Right cardiac atrium (tissue), 5 donors: ENCODE measurements at regions not wholly inside any gene's neighbourhood (a gene's known extent, or its start where the extent isn't known, plus 50 kb on each side); places are given as distances from the start of the nearest gene placed in this dataset.

Source experiments
- ATAC-seq, 2 donors: fragments of 200-7000 bp; cut with Tn5 transposase; one replicate each; pipeline versions ENCODE4 v1.8.0 to v1.9.1; 2020; ENCODE audit warnings: moderate library complexity in 2 of 2, mild to moderate bottlenecking in 1 of 2
- DNase-seq, 3 donors: peaks; one replicate each; pipeline ENCODE4 v3.0.0-alpha.2; 2020
- H3K27ac ChIP-seq: one replicate; pipeline ENCODE4 v1.5.1; 2013; ENCODE audit warnings: mild to moderate bottlenecking, low read length, control low read depth, moderate library complexity
- H3K27me3 ChIP-seq: one replicate; pipeline ENCODE4 v1.6.1; 2013; ENCODE audit not compliant: control insufficient read depth, insufficient read depth
- H3K4me1 ChIP-seq: one replicate; pipeline ENCODE4 v1.6.1; 2013; ENCODE audit warnings: low read length; ENCODE audit not compliant: control insufficient read depth, insufficient read depth
- H3K4me3 ChIP-seq: one replicate; pipeline ENCODE4 v1.5.1; 2013; ENCODE audit warnings: low read length, control low read depth
- H3K9me3 ChIP-seq: one replicate; pipeline ENCODE4 v1.6.1; 2013; ENCODE audit warnings: low read length; ENCODE audit not compliant: control insufficient read depth
- WGBS: extraction: QIAGEN DNeasy Blood & Tissue Kit; methylation state at CpG from one replicate; pipeline ENCODE4 v1.1.7; 2013; 5-methylcytosine and 5-hydroxymethylcytosine counted together
- intact Hi-C, 4 donors: fragments of 100-400 bp; cut with DNase I; formaldehyde crosslinking; loops; one replicate each; pipeline versions ENCODE4 v1.11.0 to v1.14.0; 2022 to 2023
- donor health status: healthy with polysubstance abuse.
- donor health status: DM: no; HTN: yes; CAD: no.
- donor health status: DM: no; HTN: no; CAD: no.
- donor health status: DM: no; HTN: yes; CAD: no; lungs with severe emphysema.
- donor health status: DM: yes; HTN: yes; CAD: no.

DNA sequence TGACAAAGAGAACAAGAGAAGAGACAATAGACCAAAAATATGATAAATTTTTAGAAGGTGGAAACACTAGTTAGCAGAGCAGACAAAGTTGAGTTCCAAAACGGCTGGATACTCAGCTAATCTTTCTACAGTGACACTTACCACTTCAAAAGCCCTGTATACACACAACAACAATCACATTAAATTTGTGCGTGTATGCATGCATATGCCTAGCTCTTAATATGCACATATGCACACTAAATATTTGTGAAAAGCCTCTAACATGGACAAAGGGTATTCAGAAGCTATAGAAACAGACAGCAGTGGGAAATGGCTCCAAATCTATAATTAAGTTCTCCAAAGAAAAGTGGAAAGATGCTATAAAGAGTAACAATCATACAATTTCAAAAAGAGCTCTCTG lies 476.4 kb downstream of the HTR7 start:
- Histone ChIP-seq H3K4me1 (no peaks in the 10 kb centered on the region), H3K4me3 (no peak overlapping the region), H3K9me3 (no peaks in the 10 kb centered on the region), H3K27me3 (no peaks in the 10 kb centered on the region), H3K27ac (no peak overlapping the region)
- DNase-seq (no peak), ATAC-seq (no peak)
- intact Hi-C loops = no loop called here
- 57% methylated on average over 2 of the region's 2 CpGs for WGBS

DNA sequence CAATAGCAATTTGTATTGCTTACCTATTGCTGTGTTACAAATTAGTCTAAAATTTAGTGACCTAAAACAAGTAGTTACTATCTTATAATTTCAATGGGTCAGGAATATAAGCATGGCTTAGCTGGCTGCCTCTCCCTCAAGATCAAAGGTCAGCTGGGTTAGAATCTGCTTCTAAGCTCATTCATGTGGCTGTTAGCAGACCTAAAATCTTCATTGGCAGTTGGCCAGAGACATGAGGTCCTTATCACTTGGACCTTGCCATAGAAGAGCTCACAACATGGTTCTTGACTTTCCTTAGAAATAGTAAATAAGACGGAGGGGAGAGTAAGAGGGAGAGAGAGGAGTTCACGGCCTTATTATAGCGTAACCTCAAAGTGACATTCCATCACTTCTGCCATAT lies 468.0 kb downstream of the HTR7 start:
- Histone ChIP-seq H3K27me3 (no peaks in the 10 kb centered on the region), H3K4me3 (no peak overlapping the region), H3K9me3 (no peaks in the 10 kb centered on the region), H3K27ac (no peak overlapping the region), H3K4me1 (no peaks in the 10 kb centered on the region)
- no peak for DNase-seq
- ATAC-seq = no peak
- intact Hi-C loops = no loop called here
- 86% methylated on average over 3 of the region's 3 CpGs for WGBS

DNA sequence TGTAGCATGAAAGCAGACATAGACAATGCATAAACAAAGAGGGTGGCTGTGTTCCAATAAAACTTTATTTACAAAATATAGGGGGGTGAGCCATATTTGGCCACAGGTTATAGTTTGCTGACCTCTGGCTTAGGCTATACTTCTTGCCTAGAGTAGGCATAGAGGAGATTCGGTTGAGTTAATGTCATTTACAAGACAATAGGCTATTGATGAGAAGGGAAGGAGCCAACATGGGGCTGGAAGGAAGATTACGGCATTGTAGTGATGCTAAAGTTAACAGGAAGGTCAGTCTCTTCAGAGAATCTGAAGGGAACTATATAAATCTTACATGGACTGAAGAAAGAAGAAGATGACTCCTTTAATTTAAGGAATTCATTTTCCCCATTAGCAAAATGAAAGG lies 463.5 kb downstream of the HTR7 start:
- no peaks in the 10 kb centered on the region for H3K4me1 ChIP-seq
- no peaks in the 10 kb centered on the region for H3K27me3 ChIP-seq
- 57% methylated on average over 2 of the region's 2 CpGs for WGBS
- DNase-seq (no peak), ATAC-seq (no peak)
- intact Hi-C loops = no loop called here
- H3K9me3 ChIP-seq = no peaks in the 10 kb centered on the region
- H3K4me3 ChIP-seq = no peak overlapping the region
- H3K27ac ChIP-seq = no peak overlapping the region

DNA sequence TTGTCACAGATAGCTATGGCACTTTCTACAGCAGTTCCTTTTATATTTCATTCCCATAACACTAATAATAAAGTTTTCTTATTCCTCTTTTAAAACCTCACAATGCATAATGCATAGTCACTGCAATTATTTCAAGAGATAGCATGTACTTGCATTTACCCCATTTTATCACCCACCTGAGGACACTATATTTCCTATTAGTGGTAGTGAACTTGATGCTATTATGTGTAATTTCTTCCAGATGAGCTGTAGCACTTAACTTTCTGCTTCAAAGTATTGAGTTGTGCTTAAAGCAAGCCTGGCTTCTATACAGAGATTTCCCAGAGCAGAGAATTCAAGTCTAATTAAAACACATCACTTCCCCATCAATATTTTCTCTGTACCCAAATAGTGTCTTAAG lies 461.1 kb downstream of the HTR7 start:
- ATAC-seq (no peak), DNase-seq (no peak)
- no peak overlapping the region for H3K27ac ChIP-seq
- H3K9me3 ChIP-seq = no peaks in the 10 kb centered on the region
- H3K4me3 ChIP-seq = no peak overlapping the region
- H3K27me3 ChIP-seq = no peaks in the 10 kb centered on the region
- intact Hi-C loops = no loop called here
- H3K4me1 ChIP-seq = no peaks in the 10 kb centered on the region

DNA sequence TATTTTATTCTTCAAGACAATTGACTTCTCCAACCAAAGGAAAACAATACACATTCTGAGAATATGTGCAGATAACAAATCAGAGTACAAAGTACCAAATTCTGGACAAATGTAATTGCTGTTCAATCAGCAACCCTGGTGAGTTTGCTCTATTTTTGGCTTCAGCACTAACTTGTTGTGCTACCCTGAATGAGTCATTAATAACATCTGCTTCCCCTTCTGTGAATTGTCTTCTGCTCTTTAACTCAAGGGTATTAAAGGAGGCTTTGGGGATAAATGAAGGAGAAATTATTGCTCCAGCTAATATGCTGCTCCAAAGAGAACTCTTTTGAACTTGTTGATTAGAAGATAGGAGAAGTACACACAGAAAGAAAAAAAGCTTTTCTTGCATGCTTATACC lies 459.3 kb downstream of the HTR7 start:
- Histone ChIP-seq H3K27me3 (no peaks in the 10 kb centered on the region), H3K27ac (no peak overlapping the region), H3K4me3 (no peak overlapping the region), H3K9me3 (no peaks in the 10 kb centered on the region), H3K4me1 (no peaks in the 10 kb centered on the region)
- intact Hi-C loops = no loop called here
- DNase-seq (no peak), ATAC-seq (no peak)

DNA sequence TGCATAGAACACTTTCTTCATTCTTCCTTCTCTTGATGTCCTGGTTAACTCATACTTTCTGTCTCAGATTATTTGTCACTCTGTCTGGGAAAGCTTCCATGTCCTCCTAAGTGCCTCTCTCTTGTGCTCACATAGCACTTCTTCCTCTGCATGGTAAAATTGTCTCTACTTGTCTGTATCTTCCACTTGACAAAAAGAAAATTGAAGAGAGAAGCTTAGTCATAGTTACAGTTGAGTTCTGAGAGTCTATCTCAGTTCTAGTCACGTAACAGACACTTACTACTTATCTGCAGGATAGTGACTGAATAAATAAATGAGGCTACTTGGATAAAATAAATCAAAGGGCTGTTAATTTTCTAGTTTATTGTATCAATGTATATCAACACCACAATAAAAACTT lies 458.1 kb downstream of the HTR7 start:
- no peak overlapping the region for H3K4me3 ChIP-seq
- H3K4me1 ChIP-seq = no peaks in the 10 kb centered on the region
- WGBS = 59% methylated on average over 1 of the region's 1 CpG
- no peak overlapping the region for H3K27ac ChIP-seq
- ATAC-seq (no peak), DNase-seq (no peak)
- H3K9me3 ChIP-seq = no peaks in the 10 kb centered on the region
- no peaks in the 10 kb centered on the region for H3K27me3 ChIP-seq
- intact Hi-C loops = no loop called here

DNA sequence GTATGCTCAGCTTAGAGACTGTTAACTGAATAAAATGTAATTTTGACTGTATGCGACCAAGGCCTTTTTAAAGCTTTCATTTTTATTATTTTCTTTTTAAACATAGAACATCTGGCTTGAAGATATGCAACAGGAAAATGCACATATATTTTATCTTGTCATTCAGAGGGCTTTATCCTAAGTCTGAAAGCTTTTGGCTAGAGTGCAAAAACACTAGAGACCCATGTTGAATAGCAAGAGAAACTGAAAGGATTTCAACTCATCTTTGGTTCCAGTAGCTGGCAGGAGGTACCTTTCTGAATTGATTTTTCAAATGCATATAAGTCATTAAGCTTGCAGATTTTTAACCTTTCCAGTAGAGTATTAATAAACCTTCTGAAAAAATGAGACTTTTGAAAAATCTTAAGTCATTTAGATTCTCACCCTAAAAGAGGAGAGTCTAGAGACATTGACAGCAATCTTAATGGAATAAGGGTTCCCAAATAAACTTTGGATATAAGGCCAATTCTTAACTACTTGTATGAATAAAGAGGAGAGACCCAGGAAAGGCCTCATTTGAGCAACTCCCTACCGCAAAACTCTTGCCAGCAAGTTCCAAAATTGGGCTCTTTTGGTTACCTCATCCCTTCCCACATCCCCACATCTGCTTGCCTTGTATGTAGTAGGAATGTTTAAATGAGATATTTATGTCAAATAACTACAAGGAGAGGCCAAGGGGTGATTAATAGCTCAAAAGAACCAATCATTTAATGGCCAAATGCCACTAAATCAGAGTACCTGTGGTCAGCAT lies 454.4 kb downstream of the HTR7 start:
- Histone ChIP-seq H3K9me3 (no peaks in the 10 kb centered on the region), H3K4me3 (no peak overlapping the region), H3K27me3 (no peaks in the 10 kb centered on the region), H3K27ac (no peak overlapping the region), H3K4me1 (no peaks in the 10 kb centered on the region)
- ATAC-seq = no peak
- DNase-seq = no peak
- intact Hi-C loops = no loop called here
- WGBS = 70% methylated on average over 2 of the region's 2 CpGs

DNA sequence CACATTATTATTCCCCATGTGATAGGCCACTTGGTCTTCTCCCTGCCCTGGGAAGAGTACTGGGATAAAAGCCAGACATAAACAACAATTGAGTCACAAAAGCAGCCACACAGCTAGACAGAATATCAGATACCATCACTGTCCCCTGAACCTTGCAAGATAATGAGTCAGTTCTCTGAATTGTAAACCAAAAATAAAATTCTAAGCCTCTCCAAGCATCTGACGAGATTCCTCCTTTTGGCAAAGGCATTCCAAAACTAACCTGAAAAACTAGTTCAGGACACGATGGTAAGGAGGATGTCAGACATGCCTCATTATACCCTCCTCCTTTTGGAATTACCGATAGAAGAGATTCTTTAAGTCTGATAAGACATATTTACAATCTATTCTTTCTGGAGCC lies 450.7 kb downstream of the HTR7 start:
- intact Hi-C loops = no loop called here
- WGBS = 75% methylated on average over 3 of the region's 3 CpGs
- Histone ChIP-seq H3K9me3 (no peaks in the 10 kb centered on the region), H3K4me1 (no peaks in the 10 kb centered on the region), H3K27ac (no peak overlapping the region), H3K27me3 (no peaks in the 10 kb centered on the region), H3K4me3 (no peak overlapping the region)
- DNase-seq (no peak), ATAC-seq (no peak)

DNA sequence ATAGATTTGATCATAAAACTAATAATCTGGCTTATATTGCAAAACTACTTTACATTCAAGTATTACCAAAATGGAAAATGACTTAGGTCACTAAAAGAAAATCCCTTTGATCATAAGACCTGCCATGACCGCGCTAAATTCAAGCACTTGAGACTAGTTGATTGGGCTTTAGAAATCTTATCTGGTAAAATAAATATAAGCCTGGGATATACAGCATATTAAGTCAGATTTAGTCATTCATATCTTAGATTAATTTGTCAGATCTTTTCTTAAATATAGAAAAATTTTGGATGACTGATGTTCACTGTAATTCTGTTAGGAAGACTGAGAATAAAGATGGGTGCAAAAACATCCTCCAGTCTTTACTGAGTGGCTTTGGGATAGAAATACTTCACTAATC lies 450.0 kb downstream of the HTR7 start:
- no peak for ATAC-seq
- H3K4me3 ChIP-seq = no peak overlapping the region
- DNase-seq = no peak
- H3K27ac ChIP-seq = no peak overlapping the region
- no peaks in the 10 kb centered on the region for H3K9me3 ChIP-seq
- H3K27me3 ChIP-seq = no peaks in the 10 kb centered on the region
- WGBS = 46% methylated on average over 2 of the region's 2 CpGs
- no peaks in the 10 kb centered on the region for H3K4me1 ChIP-seq
- intact Hi-C loops = no loop called here

DNA sequence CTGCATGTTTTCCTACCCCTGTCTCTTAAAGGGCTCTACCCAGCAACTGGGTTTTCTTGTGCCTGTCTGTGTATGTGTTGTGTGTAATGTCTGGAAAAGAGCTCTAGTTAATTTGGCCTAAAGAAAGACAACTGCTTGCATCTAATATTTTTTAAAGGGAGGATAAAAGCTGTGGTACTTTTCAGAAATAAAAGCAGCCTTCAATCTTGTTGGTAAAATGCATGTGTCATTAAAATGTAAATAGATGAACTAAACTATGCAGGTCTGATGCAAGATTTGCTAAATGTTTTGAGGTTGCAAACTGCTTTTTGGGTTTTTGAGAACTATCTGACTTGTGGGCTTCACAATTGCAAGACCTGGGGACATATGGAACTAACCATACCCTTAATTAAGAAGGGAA lies 445.3 kb downstream of the HTR7 start:
- Histone ChIP-seq H3K27ac (no peak overlapping the region), H3K27me3 (no peaks in the 10 kb centered on the region), H3K4me3 (no peak overlapping the region), H3K9me3 (no peaks in the 10 kb centered on the region), H3K4me1 (no peaks in the 10 kb centered on the region)
- intact Hi-C loops = no loop called here
- ATAC-seq = no peak
- no peak for DNase-seq

DNA sequence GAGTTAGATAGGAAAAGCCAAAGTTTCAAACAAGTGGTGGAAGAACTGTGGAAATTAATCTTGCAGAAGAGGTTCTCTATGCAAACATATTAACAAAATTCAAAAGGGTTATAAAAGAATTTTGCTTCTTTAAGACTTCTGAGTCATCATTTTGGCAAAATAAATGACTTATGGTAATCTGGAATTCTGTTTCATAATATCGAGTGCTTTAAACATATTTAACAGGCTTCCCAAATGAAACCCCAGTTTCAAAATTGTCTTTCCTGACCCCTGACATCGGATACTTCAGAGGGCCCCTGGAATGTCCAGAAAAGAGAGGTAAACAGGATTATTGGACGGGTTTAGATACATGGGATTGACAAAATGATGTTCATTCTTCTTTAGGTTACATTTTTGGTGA lies 444.6 kb downstream of the HTR7 start:
- Histone ChIP-seq H3K9me3 (no peaks in the 10 kb centered on the region), H3K4me3 (no peak overlapping the region), H3K27ac (no peak overlapping the region), H3K4me1 (no peaks in the 10 kb centered on the region), H3K27me3 (no peaks in the 10 kb centered on the region)
- no peak for DNase-seq
- intact Hi-C loops = no loop called here
- WGBS = 57% methylated on average over 3 of the region's 3 CpGs
- no peak for ATAC-seq

DNA sequence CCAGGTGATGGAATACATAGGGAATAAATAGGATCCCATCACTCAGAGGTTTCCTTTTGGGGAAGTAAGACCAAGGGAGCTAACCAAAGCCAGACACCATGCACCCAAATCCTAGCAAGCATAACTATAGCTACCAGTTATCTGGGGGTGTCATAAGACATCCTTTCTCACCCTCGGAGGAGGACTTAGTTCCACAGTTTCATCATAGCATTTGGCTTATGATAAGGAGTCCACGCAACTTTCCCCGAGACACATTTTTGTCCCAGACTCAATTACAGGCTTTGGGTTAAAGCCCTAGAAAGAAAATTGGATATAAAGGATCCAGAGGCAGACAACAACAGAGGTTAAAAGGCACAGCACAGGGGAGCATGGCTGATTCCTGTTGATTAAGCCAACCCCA lies 442.9 kb downstream of the HTR7 start:
- ATAC-seq (no peak), DNase-seq (no peak)
- intact Hi-C loops = no loop called here
- no peak overlapping the region for H3K4me3 ChIP-seq
- no peaks in the 10 kb centered on the region for H3K27me3 ChIP-seq
- H3K9me3 ChIP-seq = no peaks in the 10 kb centered on the region
- no peak overlapping the region for H3K27ac ChIP-seq
- no peaks in the 10 kb centered on the region for H3K4me1 ChIP-seq
- 52% methylated on average over 3 of the region's 3 CpGs for WGBS
